ENCODE measurements at regions not wholly inside any gene's neighbourhood (a gene's known extent, or its start where the extent isn't known, plus 50 kb on each side); places are given as distances from the start of the nearest gene placed in this dataset.

- DNase-seq = no peak
Observed at GRCh38 chr22:49075150-49075549, 752.5 kb downstream of the BRD1 start.

- DNase-seq = no peak
Observed at GRCh38 chr22:49073873-49074417, 753.7 kb downstream of the BRD1 start.

- no peak for DNase-seq
Observed at GRCh38 chr22:49072996-49073645, 754.6 kb downstream of the BRD1 start.

GRCh38 chr22:49070501-49070900, 757.2 kb downstream of the BRD1 start:
- no peak for DNase-seq

- DNase-seq = no peak
Observed at GRCh38 chr22:49068861-49069500, 758.7 kb downstream of the BRD1 start.

- DNase-seq = no peak
Observed at GRCh38 chr22:49067504-49067903, 760.2 kb downstream of the BRD1 start.

GRCh38 chr22:49066619-49067018, 761.1 kb downstream of the BRD1 start:
- no peak for DNase-seq

GRCh38 chr22:49064836-49065235, 762.8 kb downstream of the BRD1 start:
- DNase-seq = no peak

- no peak for DNase-seq
Observed at GRCh38 chr22:49063545-49063890, 764.2 kb downstream of the BRD1 start.

- DNase-seq = no peak
Observed at GRCh38 chr22:49062802-49063544, 764.7 kb downstream of the BRD1 start.

- DNase-seq = no peak
Observed at GRCh38 chr22:49062155-49062801, 765.4 kb downstream of the BRD1 start.

GRCh38 chr22:49057910-49058309, 769.8 kb downstream of the BRD1 start:
- no peak for DNase-seq

GRCh38 chr22:49056301-49056700, 771.4 kb downstream of the BRD1 start:
- no peak for DNase-seq

- DNase-seq = no peak
Observed at GRCh38 chr22:49055406-49055805, 772.3 kb downstream of the BRD1 start.

GRCh38 chr22:49053578-49053977, 774.1 kb downstream of the BRD1 start:
- DNase-seq = no peak

- DNase-seq = no peak
Observed at GRCh38 chr22:49052560-49052959, 775.1 kb downstream of the BRD1 start.

GRCh38 chr22:49052023-49052538, 775.6 kb downstream of the BRD1 start:
- no peak for DNase-seq

GRCh38 chr22:49051491-49052022, 776.1 kb downstream of the BRD1 start:
- DNase-seq = no peak

- no peak for DNase-seq
Observed at GRCh38 chr22:49049691-49050090, 778.0 kb downstream of the BRD1 start.

GRCh38 chr22:49048591-49048990, 779.1 kb downstream of the BRD1 start:
- DNase-seq = no peak

GRCh38 chr22:49047447-49047846, 780.2 kb downstream of the BRD1 start:
- DNase-seq = no peak

GRCh38 chr22:49046546-49047361, 780.9 kb downstream of the BRD1 start:
- DNase-seq = peak; percentile 31
